ENCODE measurements at regions not wholly inside any gene's neighbourhood (a gene's known extent, or its start where the extent isn't known, plus 50 kb on each side); places are given as distances from the start of the nearest gene placed in this dataset.

DNA sequence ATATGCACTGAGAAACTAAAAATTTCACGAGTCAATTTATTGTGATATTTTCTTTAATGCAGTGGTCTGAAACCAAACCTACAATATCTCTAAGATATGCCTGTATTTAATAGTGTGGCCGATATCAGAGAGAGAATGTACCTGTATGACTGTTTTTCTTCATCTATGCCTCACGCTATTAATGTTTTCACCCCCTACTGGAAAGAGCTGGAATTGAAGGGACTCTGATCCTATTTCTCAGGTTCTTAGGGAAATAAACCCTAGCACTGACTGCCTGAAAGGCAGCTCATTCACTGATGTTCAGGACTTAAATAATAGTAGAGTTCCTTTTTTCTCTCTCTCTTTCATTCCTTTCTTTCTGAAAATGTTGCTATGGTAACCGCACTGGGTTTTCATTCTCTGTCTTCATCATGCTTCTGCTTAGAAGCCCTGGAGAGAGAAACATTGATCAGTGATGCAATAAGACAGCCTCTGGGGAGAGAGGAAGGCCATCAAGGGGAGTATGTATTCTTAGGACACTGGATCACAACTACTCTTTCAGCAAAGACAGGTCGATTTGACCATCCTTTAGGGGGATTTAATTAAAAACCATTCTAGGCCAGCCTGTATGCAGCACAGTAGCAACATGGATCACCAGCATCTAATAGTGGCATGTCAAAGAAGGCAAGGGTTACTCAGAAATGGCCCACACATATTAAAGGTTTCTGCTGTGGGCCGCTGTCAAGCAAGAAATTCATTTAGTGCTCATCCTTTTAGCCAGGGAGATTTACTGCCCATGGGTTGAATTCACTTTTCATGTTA lies 1135.7 kb downstream of the IGSF11 start:
- Histone ChIP-seq H3K9me3 (no peaks in the 10 kb centered on the region), H3K27ac (no peak overlapping the region), H3K4me3 (no peak overlapping the region), H3K36me3 (no peaks in the 10 kb centered on the region), H3K4me1 (no peaks in the 10 kb centered on the region), H3K27me3 (no peaks in the 10 kb centered on the region)
- no peak for ATAC-seq
- intact Hi-C loops (cut with DNase I; ENCODE audit: low total_unique reads) (no loop called here), in situ Hi-C loops (cut with MboI; ENCODE audit: low sequenced_read_pairs in 4 of 4) (no loop called here)
- no peak for TF ChIP-seq POLR2A (IDR thresholded peaks at IDR 0.05)
- TF ChIP-seq, protein P1, sequence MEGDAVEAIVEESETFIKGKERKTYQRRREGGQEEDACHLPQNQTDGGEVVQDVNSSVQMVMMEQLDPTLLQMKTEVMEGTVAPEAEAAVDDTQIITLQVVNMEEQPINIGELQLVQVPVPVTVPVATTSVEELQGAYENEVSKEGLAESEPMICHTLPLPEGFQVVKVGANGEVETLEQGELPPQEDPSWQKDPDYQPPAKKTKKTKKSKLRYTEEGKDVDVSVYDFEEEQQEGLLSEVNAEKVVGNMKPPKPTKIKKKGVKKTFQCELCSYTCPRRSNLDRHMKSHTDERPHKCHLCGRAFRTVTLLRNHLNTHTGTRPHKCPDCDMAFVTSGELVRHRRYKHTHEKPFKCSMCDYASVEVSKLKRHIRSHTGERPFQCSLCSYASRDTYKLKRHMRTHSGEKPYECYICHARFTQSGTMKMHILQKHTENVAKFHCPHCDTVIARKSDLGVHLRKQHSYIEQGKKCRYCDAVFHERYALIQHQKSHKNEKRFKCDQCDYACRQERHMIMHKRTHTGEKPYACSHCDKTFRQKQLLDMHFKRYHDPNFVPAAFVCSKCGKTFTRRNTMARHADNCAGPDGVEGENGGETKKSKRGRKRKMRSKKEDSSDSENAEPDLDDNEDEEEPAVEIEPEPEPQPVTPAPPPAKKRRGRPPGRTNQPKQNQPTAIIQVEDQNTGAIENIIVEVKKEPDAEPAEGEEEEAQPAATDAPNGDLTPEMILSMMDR (IDR thresholded peaks at IDR 0.05 in 4 of 5, conservative IDR thresholded peaks at IDR 0.05 in 1 of 5), result no peak
- DNase-seq, result no peak

DNA sequence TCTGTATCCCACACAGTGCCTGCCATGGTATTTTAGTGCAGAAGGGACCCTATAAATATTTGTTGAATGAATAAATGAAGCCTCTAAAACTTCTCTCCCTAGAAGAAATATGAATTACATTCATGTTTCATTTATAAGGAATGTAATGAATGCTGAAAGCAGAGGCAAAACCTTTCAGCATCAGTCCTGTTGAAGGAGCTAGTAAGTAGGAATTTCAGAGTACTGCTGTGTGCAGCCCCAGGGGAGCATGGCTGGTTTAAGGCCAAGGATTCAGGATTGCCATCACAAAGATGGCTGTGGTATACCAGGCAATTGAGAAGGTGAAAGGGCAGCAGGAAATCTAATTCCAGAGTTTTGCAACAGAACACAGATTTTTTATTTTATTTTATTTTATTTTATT lies 1131.4 kb downstream of the IGSF11 start:
- no peak overlapping the region for H3K4me3 ChIP-seq
- no peaks in the 10 kb centered on the region for H3K36me3 ChIP-seq
- DNase-seq, result no peak
- TF ChIP-seq POLR2A (IDR thresholded peaks at IDR 0.05), result no peak
- TF ChIP-seq, protein P1 (IDR thresholded peaks at IDR 0.05 in 4 of 5, conservative IDR thresholded peaks at IDR 0.05 in 1 of 5), result no peak
- no peak for ATAC-seq
- H3K27ac ChIP-seq, result no peak overlapping the region
- no peaks in the 10 kb centered on the region for H3K9me3 ChIP-seq
- intact Hi-C loops (cut with DNase I; ENCODE audit: low total_unique reads), result no loop called here
- H3K27me3 ChIP-seq, result no peaks in the 10 kb centered on the region
- in situ Hi-C loops (cut with MboI; ENCODE audit: low sequenced_read_pairs in 4 of 4), result no loop called here
- H3K4me1 ChIP-seq, result no peaks in the 10 kb centered on the region

DNA sequence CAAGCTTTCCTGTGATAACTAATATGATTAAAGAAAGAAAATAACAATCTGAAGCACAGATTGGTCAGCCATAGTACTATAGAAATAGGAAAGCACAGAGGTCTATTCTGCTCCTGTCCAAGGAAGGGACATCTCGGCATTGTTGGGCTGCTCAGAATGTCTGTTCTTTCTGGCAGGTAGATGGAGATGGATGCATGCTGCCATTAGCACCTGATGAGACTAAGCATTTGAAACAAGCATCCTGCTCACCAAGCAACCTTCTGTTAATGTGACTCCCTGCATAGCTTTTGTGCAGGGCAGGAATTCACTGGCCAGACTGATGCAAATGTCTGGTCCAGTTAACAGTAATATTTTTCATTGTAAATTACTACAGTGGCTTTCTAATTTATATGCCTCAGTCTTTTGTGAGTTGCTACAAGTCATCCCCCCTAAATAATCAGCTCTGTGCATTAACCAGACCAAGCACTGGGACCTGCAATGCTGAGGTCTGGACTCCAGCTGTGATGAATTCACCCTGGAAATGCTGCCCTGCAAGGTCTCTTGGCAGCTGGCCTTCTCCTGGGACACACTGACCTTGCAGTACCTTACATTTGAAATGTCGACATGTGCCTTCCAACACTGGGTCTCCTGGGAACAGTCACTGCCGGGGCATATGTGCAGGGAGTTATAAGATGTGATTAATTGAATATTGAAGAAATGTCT lies 1123.7 kb downstream of the IGSF11 start:
- TF ChIP-seq, protein P1 (IDR thresholded peaks at IDR 0.05 in 4 of 5, conservative IDR thresholded peaks at IDR 0.05 in 1 of 5), result no peak
- TF ChIP-seq POLR2A (IDR thresholded peaks at IDR 0.05), result no peak
- no peak for ATAC-seq
- intact Hi-C loops (cut with DNase I; ENCODE audit: low total_unique reads), result no loop called here

DNA sequence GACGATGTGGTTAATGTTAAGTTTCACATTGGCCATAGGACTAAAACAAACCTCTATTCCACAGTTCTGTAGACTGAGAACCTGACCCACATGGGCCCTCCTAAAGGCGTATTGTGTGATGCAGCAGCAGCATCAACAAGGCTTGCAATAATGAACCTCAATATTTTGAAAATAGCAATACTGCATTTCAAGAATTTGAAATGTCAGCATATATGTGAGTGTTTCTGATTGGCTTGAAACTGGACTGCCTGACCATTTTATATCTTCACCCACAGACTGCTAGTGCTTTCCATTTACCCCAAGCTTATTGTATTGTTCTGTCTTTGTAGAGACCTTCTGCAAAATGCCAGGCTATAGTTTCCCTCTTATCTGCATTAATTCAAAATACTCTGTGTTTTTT lies 1122.3 kb downstream of the IGSF11 start:
- intact Hi-C loops (cut with DNase I; ENCODE audit: low total_unique reads) (no loop called here), in situ Hi-C loops (cut with MboI; ENCODE audit: low sequenced_read_pairs in 4 of 4) (no loop called here)
- Histone ChIP-seq H3K27me3 (no peaks in the 10 kb centered on the region), H3K9me3 (no peaks in the 10 kb centered on the region), H3K4me3 (no peak overlapping the region), H3K36me3 (no peaks in the 10 kb centered on the region), H3K4me1 (no peaks in the 10 kb centered on the region), H3K27ac (no peak overlapping the region)
- ATAC-seq (no peak), DNase-seq (no peak)
- no peak for TF ChIP-seq POLR2A (IDR thresholded peaks at IDR 0.05)

More for the DNA sequence above, 1123.7 kb downstream of the IGSF11 start:
- no peak overlapping the region for H3K27ac ChIP-seq
- H3K36me3 ChIP-seq, result no peaks in the 10 kb centered on the region
- no peak overlapping the region for H3K4me3 ChIP-seq
- H3K9me3 ChIP-seq, result no peaks in the 10 kb centered on the region
- DNase-seq, result no peak
- H3K4me1 ChIP-seq, result no peaks in the 10 kb centered on the region
- in situ Hi-C loops (cut with MboI; ENCODE audit: low sequenced_read_pairs in 4 of 4), result no loop called here
- no peaks in the 10 kb centered on the region for H3K27me3 ChIP-seq

DNA sequence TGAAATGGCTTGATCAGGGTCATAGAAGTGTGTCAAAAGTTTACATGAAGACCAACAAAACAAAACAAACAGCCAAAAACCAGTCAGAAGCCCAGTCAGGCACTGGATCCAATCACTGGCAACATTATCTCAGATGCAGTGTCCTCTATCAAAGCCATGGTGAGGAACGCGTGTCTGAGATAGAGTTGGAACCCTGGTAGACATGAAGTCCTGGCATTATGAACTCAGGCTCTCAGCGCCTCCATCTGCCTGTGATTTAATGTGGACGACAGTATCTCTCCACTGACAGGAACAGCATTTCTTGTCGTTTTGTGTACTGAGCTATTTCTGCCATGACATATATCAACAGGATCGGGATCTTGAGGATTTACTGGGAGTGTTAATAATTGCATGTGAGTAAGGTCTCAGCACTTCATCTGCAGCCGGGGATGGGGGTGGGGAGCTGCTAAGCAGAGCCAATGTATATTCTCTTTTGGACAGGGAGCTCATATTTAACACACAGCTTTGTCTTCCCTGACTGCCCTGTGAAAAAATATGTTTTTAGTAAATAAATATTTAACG lies 1120.0 kb downstream of the IGSF11 start:
- Histone ChIP-seq H3K9me3 (no peaks in the 10 kb centered on the region), H3K4me3 (no peak overlapping the region), H3K27ac (no peak overlapping the region), H3K36me3 (no peaks in the 10 kb centered on the region), H3K4me1 (no peaks in the 10 kb centered on the region), H3K27me3 (no peaks in the 10 kb centered on the region)
- intact Hi-C loops (cut with DNase I; ENCODE audit: low total_unique reads), result no loop called here
- no peak for DNase-seq
- in situ Hi-C loops (cut with MboI; ENCODE audit: low sequenced_read_pairs in 4 of 4), result no loop called here
- ATAC-seq, result no peak
- no peak for TF ChIP-seq POLR2A (IDR thresholded peaks at IDR 0.05)
- TF ChIP-seq, protein P1 (IDR thresholded peaks at IDR 0.05 in 4 of 5, conservative IDR thresholded peaks at IDR 0.05 in 1 of 5), result no peak

All from gastrocnemius medialis (tissue), 4 donors.